Hepatocyte (in vitro differentiated cells): ENCODE measurements at regions not wholly inside any gene's neighbourhood (a gene's known extent, or its start where the extent isn't known, plus 50 kb on each side); places are given as distances from the start of the nearest gene placed in this dataset.

Experiments used
- DNase-seq: peaks from one replicate; pipeline ENCODE4 v3.0.0-alpha.2; 2016; ENCODE audit warnings: low spot score
- H2AFZ ChIP-seq: fragments of 200-600 bp; sonication (generic); 2 replicates; pipeline ENCODE4 v1.6.0; 2016; ENCODE audit warnings: antibody characterized with exemption, mild to moderate bottlenecking
- H3K27ac ChIP-seq: fragments of 200-600 bp; sonication (generic); 2 replicates; pipeline ENCODE4 v1.5.1; 2016; ENCODE audit warnings: mild to moderate bottlenecking
- H3K27me3 ChIP-seq: fragments of 200-600 bp; sonication (generic); 2 replicates; pipeline ENCODE4 v1.6.1; 2016
- H3K36me3 ChIP-seq: fragments of 200-600 bp; sonication (generic); replicated peaks from 2 replicates; pipeline ENCODE4 v1.5.1; 2016; ENCODE audit warnings: low read depth; ENCODE audit not compliant: insufficient read depth
- H3K4me1 ChIP-seq: fragments of 200-600 bp; sonication (generic); 2 replicates; pipeline ENCODE4 v1.5.1; 2016; ENCODE audit warnings: mild to moderate bottlenecking, moderate library complexity; ENCODE audit not compliant: insufficient read depth
- H3K4me2 ChIP-seq: fragments of 200-600 bp; sonication (generic); 2 replicates; pipeline ENCODE4 v1.6.0; 2016
- H3K4me3 ChIP-seq: fragments of 200-600 bp; sonication (generic); 2 replicates; pipeline ENCODE4 v1.5.1; 2016; ENCODE audit warnings: mild to moderate bottlenecking
- H3K79me2 ChIP-seq: fragments of 200-600 bp; sonication (generic); 2 replicates; pipeline ENCODE4 v1.6.0; 2017; ENCODE audit warnings: mild to moderate bottlenecking
- H3K9me2 ChIP-seq: fragments of 200-600 bp; sonication (generic); replicated peaks from 2 replicates; pipeline ENCODE4 v1.6.0; 2017; ENCODE audit warnings: mild to moderate bottlenecking; ENCODE audit not compliant: insufficient read depth
- H3K9me3 ChIP-seq: fragments of 200-600 bp; sonication (generic); 2 replicates; pipeline ENCODE4 v1.5.1; 2016; ENCODE audit warnings: low read depth, mild to moderate bottlenecking
- H4K20me1 ChIP-seq: fragments of 200-600 bp; sonication (generic); 2 replicates; pipeline ENCODE4 v1.6.0; 2016; ENCODE audit warnings: mild to moderate bottlenecking; ENCODE audit not compliant: insufficient read depth, poor library complexity, severe bottlenecking
- EZH2 ChIP-seq: fragments of 200-600 bp; sonication (generic); IDR thresholded peaks from 2 replicates; pipeline ENCODE4 v1.6.1; 2016; ENCODE audit warnings: antibody characterized with exemption, mild to moderate bottlenecking, borderline replicate concordance
- EZH2phosphoT487 ChIP-seq: fragments of 200-600 bp; sonication (generic); IDR thresholded peaks from one replicate; pipeline ENCODE4 v1.6.1; 2018; ENCODE audit warnings: antibody characterized with exemption, mild to moderate bottlenecking, low read depth, moderate library complexity; ENCODE audit not compliant: unreplicated experiment, severe bottlenecking
- WGBS: methylation state at CpG from one replicate; pipeline ENCODE4 v1.1.6; 2016; ENCODE audit warnings: low lambda C conversion rate; ENCODE audit errors: missing lambda C conversion rate; 5-methylcytosine and 5-hydroxymethylcytosine counted together
- TF ChIP-seq, protein P1 (sequence below): fragments of 200-600 bp; sonication (generic); IDR thresholded peaks from 2 replicates; pipeline ENCODE4 v1.5.1; 2016; ENCODE audit warnings: antibody characterized with exemption, mild to moderate bottlenecking; ENCODE audit not compliant: poor library complexity

- Histone ChIP-seq H3K27me3 (no peaks in the 10 kb centered on the region), H4K20me1 (no peaks in the 10 kb centered on the region), H3K4me2 (no peak overlapping the region), H2AFZ (no peak overlapping the region), H3K9me3 (no peaks in the 10 kb centered on the region), H3K4me1 (no peaks in the 10 kb centered on the region), H3K27ac (no peak overlapping the region), H3K4me3 (no peak overlapping the region), H3K9me2 (no peaks in the 10 kb centered on the region), H3K79me2 (no peaks in the 10 kb centered on the region), H3K36me3 (no peaks in the 10 kb centered on the region)
- TF ChIP-seq, protein P1, sequence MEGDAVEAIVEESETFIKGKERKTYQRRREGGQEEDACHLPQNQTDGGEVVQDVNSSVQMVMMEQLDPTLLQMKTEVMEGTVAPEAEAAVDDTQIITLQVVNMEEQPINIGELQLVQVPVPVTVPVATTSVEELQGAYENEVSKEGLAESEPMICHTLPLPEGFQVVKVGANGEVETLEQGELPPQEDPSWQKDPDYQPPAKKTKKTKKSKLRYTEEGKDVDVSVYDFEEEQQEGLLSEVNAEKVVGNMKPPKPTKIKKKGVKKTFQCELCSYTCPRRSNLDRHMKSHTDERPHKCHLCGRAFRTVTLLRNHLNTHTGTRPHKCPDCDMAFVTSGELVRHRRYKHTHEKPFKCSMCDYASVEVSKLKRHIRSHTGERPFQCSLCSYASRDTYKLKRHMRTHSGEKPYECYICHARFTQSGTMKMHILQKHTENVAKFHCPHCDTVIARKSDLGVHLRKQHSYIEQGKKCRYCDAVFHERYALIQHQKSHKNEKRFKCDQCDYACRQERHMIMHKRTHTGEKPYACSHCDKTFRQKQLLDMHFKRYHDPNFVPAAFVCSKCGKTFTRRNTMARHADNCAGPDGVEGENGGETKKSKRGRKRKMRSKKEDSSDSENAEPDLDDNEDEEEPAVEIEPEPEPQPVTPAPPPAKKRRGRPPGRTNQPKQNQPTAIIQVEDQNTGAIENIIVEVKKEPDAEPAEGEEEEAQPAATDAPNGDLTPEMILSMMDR: no peak
- TF ChIP-seq EZH2 (no peak), EZH2phosphoT487 (no peak)
- DNase-seq: no peak
- 96% methylated on average over 1 of the region's 1 CpG for WGBS
These were observed 1231.3 kb upstream of the CDH18 start for GRCh38 chr5:21219251-21219650.

DNA sequence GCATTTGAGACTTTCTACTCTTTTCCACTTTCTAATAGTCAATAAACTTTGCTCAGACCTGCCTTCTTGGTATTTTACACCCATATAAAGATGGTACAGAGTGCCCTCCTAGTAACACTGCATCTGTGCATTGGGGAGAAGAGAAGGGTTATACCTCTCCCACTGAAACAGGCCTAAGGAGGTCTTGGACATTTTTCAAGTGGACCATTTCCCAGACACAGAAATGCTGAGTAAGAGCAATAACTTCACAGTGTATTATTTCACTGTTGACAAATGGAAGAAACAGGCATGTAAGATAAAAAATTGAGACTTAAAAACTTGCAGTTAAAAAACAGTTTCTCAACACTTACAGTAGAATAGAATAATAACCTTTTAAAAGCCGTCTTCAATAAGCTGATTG, 1224.0 kb upstream of the CDH18 start:
- Histone ChIP-seq H2AFZ (no peak overlapping the region), H3K4me2 (no peak overlapping the region), H3K27ac (no peak overlapping the region), H3K4me1 (no peaks in the 10 kb centered on the region), H3K4me3 (no peak overlapping the region), H4K20me1 (no peaks in the 10 kb centered on the region), H3K27me3 (no peaks in the 10 kb centered on the region), H3K36me3 (no peaks in the 10 kb centered on the region), H3K9me3 (no peaks in the 10 kb centered on the region), H3K9me2 (no peaks in the 10 kb centered on the region), H3K79me2 (no peaks in the 10 kb centered on the region)
- 88% methylated on average over 1 of the region's 1 CpG for WGBS
- TF ChIP-seq, protein P1: no peak
- no peak for TF ChIP-seq EZH2
- TF ChIP-seq EZH2phosphoT487: no peak
- no peak for DNase-seq

DNA sequence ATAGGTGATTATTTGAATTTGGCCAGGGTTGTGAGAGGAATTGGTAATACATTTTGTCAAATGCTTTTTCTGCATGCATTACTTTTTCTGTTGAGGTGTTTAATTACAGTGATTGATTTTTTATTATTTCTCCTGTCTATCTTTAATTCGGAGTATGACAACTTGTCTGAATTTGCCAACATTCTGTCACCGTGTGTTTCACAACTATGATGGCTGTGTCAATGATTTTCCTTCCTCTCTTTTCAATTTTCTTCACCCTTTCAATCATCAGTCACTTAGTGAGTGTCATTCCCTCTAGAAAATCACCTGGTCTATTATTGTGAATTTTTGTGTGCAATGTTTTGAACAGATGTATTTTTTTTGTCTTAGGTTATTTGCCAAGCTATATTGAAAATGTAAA, 1221.4 kb upstream of the CDH18 start:
- no peak overlapping the region for H3K27ac ChIP-seq
- TF ChIP-seq, protein P1: no peak
- no peak for TF ChIP-seq EZH2phosphoT487
- TF ChIP-seq EZH2: no peak
- DNase-seq: no peak
- H3K4me2 ChIP-seq: no peak overlapping the region
- H4K20me1 ChIP-seq: no peaks in the 10 kb centered on the region
- no peaks in the 10 kb centered on the region for H3K9me2 ChIP-seq
- no peaks in the 10 kb centered on the region for H3K4me1 ChIP-seq
- no peaks in the 10 kb centered on the region for H3K9me3 ChIP-seq
- H3K79me2 ChIP-seq: no peaks in the 10 kb centered on the region
- no peak overlapping the region for H3K4me3 ChIP-seq
- 89% methylated on average over 2 of the region's 2 CpGs for WGBS
- H3K36me3 ChIP-seq: no peaks in the 10 kb centered on the region
- no peaks in the 10 kb centered on the region for H3K27me3 ChIP-seq
- no peak overlapping the region for H2AFZ ChIP-seq

DNA sequence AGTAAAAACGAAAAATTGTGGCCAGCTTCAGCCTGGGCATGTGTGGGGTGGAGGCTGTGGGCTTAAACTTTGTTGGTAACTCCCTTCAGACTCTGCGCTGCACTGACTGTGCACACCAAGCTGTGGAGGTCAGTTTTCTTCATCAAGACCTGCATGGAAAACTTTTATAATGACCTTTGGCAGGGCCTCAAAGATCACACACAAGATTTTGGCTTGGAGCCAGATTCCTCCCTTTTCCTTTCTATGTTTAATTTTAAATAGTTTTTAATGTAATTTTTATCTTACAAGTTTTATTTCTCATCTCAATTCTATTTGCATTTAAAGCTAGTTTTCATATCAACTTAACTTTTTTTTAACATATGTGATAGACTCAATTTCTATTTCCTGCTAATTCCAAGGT, 1211.1 kb upstream of the CDH18 start:
- Histone ChIP-seq H4K20me1 (no peaks in the 10 kb centered on the region), H3K9me3 (no peaks in the 10 kb centered on the region), H3K27me3 (no peaks in the 10 kb centered on the region), H3K4me3 (no peak overlapping the region), H3K79me2 (no peaks in the 10 kb centered on the region), H2AFZ (no peak overlapping the region), H3K4me2 (no peak overlapping the region), H3K4me1 (no peaks in the 10 kb centered on the region), H3K36me3 (no peaks in the 10 kb centered on the region), H3K27ac (no peak overlapping the region), H3K9me2 (no peaks in the 10 kb centered on the region)
- 89% methylated on average over 2 of the region's 2 CpGs for WGBS
- no peak for DNase-seq
- TF ChIP-seq EZH2: no peak
- TF ChIP-seq, protein P1: no peak
- no peak for TF ChIP-seq EZH2phosphoT487
